GM20000 (cell line): ENCODE measurements at regions not wholly inside any gene's neighbourhood (a gene's known extent, or its start where the extent isn't known, plus 50 kb on each side); places are given as distances from the start of the nearest gene placed in this dataset.

Source experiments
- DNase-seq: peaks from one replicate; pipeline ENCODE4 v3.0.0; 2012; ENCODE audit warnings: low spot score
- CTCF ChIP-seq: IDR thresholded peaks from 2 replicates; pipeline ENCODE4 v1.5.1; 2012; ENCODE audit warnings: mild to moderate bottlenecking, control low read depth; ENCODE audit errors: extremely low read depth, missing control alignments

DNA sequence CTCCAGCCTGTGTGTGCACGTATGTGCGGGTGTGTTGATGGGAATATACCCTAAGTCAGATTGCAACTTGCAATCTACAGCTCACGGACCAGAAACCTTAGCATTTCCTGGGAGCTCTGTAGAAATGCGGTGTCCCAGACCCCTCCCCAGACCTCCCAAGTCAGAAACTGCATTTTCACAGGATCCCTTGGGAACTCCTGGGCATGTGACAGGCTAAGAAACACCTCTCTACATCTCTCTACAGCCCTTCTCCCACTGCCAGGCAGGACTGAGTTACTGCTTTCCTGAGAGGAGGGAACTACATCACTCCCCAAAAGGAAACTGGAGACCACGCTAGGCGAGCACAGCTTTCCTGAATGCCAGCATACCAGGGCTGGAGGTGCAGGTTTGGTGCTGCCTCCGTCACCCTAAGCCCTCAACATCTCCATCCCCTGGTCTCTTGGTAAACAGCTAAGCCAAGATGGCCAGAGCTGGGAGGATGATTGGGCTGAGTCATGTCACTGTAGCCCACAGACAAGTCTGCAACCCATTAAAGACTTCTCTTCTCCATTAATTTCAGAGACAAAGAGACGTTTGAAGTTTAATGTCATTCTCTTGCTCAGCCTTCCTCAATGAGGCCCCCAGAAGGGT, 194.4 kb downstream of the BMP7 start:
- TF ChIP-seq CTCF: no peak
- no peak for DNase-seq

- no peak for DNase-seq
- TF ChIP-seq CTCF: no peak
Observed at GRCh38 chr20:57073402-57073801, 193.0 kb downstream of the BMP7 start.

- no peak for DNase-seq
- no peak for TF ChIP-seq CTCF
Observed at GRCh38 chr20:57074386-57074785, 192.1 kb downstream of the BMP7 start.

GRCh38 chr20:57075181-57075580, 191.3 kb downstream of the BMP7 start:
- DNase-seq: no peak
- TF ChIP-seq CTCF: no peak

GRCh38 chr20:57075603-57076002, 190.8 kb downstream of the BMP7 start:
- no peak for TF ChIP-seq CTCF
- no peak for DNase-seq

- TF ChIP-seq CTCF: no peak
- DNase-seq: no peak
Observed at GRCh38 chr20:57076152-57076652, 190.2 kb downstream of the BMP7 start.

- DNase-seq: no peak
- TF ChIP-seq CTCF: no peak
Observed at GRCh38 chr20:57076951-57077350, 189.5 kb downstream of the BMP7 start.
